Lower lobe of right lung (tissue), 2 donors: ENCODE measurements at regions not wholly inside any gene's neighbourhood (a gene's known extent, or its start where the extent isn't known, plus 50 kb on each side); places are given as distances from the start of the nearest gene placed in this dataset.

ENCODE experiments used
- ATAC-seq, 2 donors: fragments of 200-7000 bp; cut with Tn5 transposase; one replicate each; pipeline ENCODE4 v1.9.1; 2020 to 2022; ENCODE audit warnings: mild to moderate bottlenecking in 2 of 2, moderate library complexity in 2 of 2
- DNase-seq: peaks from one replicate; pipeline ENCODE4 v3.0.0-alpha.2; 2020
- H3K27ac ChIP-seq: fragments of 200-600 bp; one replicate; pipeline ENCODE4 v1.8.0; 2022
- H3K27me3 ChIP-seq: fragments of 200-600 bp; one replicate; pipeline ENCODE4 v1.8.0; 2022; ENCODE audit warnings: low read depth
- H3K36me3 ChIP-seq: fragments of 200-600 bp; one replicate; pipeline ENCODE4 v1.8.0; 2022; ENCODE audit warnings: mild to moderate bottlenecking
- H3K4me1 ChIP-seq: fragments of 200-600 bp; one replicate; pipeline ENCODE4 v1.8.0; 2022
- H3K4me3 ChIP-seq: fragments of 200-600 bp; one replicate; pipeline ENCODE4 v1.8.0; 2022; ENCODE audit warnings: mild to moderate bottlenecking
- H3K9me3 ChIP-seq: fragments of 200-600 bp; one replicate; pipeline ENCODE4 v1.8.0; 2022
- CTCF ChIP-seq: fragments of 200-600 bp; IDR thresholded peaks from one replicate; pipeline ENCODE4 v1.8.0; 2022; ENCODE audit warnings: antibody characterized with exemption, mild to moderate bottlenecking
- intact Hi-C: fragments of 100-400 bp; cut with DNase I; formaldehyde crosslinking; loops from one replicate; pipeline ENCODE4 v1.11.0; 2022
- donor health status: DM: no; HTN: yes; CAD: no; lungs with severe emphysema.

GRCh38 chr3:64863226-64864212, 175.7 kb upstream of the ADAMTS9 start:
- no peak for ATAC-seq
- Histone ChIP-seq H3K36me3 (no peaks in the 10 kb centered on the region), H3K9me3 (no peaks in the 10 kb centered on the region), H3K27ac (no peak overlapping the region), H3K4me3 (no peak overlapping the region), H3K4me1 (peaks cover 15% of the 10 kb centered on the region), H3K27me3 (no peaks in the 10 kb centered on the region)
- no peak for TF ChIP-seq CTCF
- intact Hi-C loops = no loop called here
- DNase-seq = no peak

GRCh38 chr3:64861684-64862083, 173.9 kb upstream of the ADAMTS9 start:
- Histone ChIP-seq H3K9me3 (no peaks in the 10 kb centered on the region), H3K27ac (no peak overlapping the region), H3K4me3 (no peak overlapping the region), H3K27me3 (no peaks in the 10 kb centered on the region), H3K4me1 (peaks cover 8% of the 10 kb centered on the region), H3K36me3 (no peaks in the 10 kb centered on the region)
- intact Hi-C loops = no loop called here
- no peak for ATAC-seq
- no peak for TF ChIP-seq CTCF
- no peak for DNase-seq

GRCh38 chr3:64860536-64860870, 172.7 kb upstream of the ADAMTS9 start:
- no peak overlapping the region for H3K27ac ChIP-seq
- no peak overlapping the region for H3K4me3 ChIP-seq
- TF ChIP-seq CTCF = no peak
- H3K36me3 ChIP-seq = no peaks in the 10 kb centered on the region
- no peak for DNase-seq
- no peak for ATAC-seq
- intact Hi-C loops = no loop called here
- H3K9me3 ChIP-seq = no peaks in the 10 kb centered on the region
- H3K4me1 ChIP-seq = no peaks in the 10 kb centered on the region
- no peaks in the 10 kb centered on the region for H3K27me3 ChIP-seq

- H3K36me3 ChIP-seq = no peaks in the 10 kb centered on the region
- DNase-seq (no peak), ATAC-seq (no peak)
- intact Hi-C loops = no loop called here
- TF ChIP-seq CTCF = no peak
- H3K9me3 ChIP-seq = no peaks in the 10 kb centered on the region
- no peak overlapping the region for H3K4me3 ChIP-seq
- H3K27me3 ChIP-seq = no peaks in the 10 kb centered on the region
- no peak overlapping the region for H3K27ac ChIP-seq
- no peaks in the 10 kb centered on the region for H3K4me1 ChIP-seq
Measured at GRCh38 chr3:64859625-64860535, 172.1 kb upstream of the ADAMTS9 start.

GRCh38 chr3:64856977-64857516, 169.2 kb upstream of the ADAMTS9 start:
- intact Hi-C loops = no loop called here
- no peak for TF ChIP-seq CTCF

More at GRCh38 chr3:64856977-64857516, 169.2 kb upstream of the ADAMTS9 start:
- H3K36me3 ChIP-seq = no peaks in the 10 kb centered on the region
- H3K4me3 ChIP-seq = no peak overlapping the region
- no peaks in the 10 kb centered on the region for H3K9me3 ChIP-seq
- no peaks in the 10 kb centered on the region for H3K27me3 ChIP-seq
- DNase-seq (no peak), ATAC-seq (no peak)
- no peak overlapping the region for H3K27ac ChIP-seq
- H3K4me1 ChIP-seq = no peaks in the 10 kb centered on the region
